ENCODE measurements at regions not wholly inside any gene's neighbourhood (a gene's known extent, or its start where the extent isn't known, plus 50 kb on each side); places are given as distances from the start of the nearest gene placed in this dataset.

GRCh38 chr5:115355095-115355494, 58.6 kb upstream of the CCDC112 start:
- TF ChIP-seq CTCF (IDR thresholded peaks at IDR 0.05) (no peak), POLR2A (IDR thresholded peaks at IDR 0.05) (no peak), EP300 (IDR thresholded peaks at IDR 0.05) (no peak)
